GM21515 (cell line): ENCODE measurements at regions not wholly inside any gene's neighbourhood (a gene's known extent, or its start where the extent isn't known, plus 50 kb on each side); places are given as distances from the start of the nearest gene placed in this dataset.
"Not testable (repeated sequence)": the region's sequence is repeated elsewhere in the genome, so short reads cannot be mapped to it uniquely, and the experiment has no call there.

Experiments used
- ATAC-seq: cut with Tn5 transposase; IDR thresholded peaks from one replicate; pipeline ENCODE4 v1.9.1; 2021; ENCODE audit not compliant: unreplicated experiment

- ATAC-seq = no peak
Observed at GRCh38 chr1:232579958-232580941, 49.7 kb downstream of the SIPA1L2 start.

GRCh38 chr1:232579466-232579865 is 50.5 kb downstream of the SIPA1L2 start:
- no peak for ATAC-seq

- ATAC-seq = peak; percentile 72
Observed at GRCh38 chr1:232578651-232579195, 51.2 kb downstream of the SIPA1L2 start.

- ATAC-seq = no peak
Observed at GRCh38 chr1:232577772-232578171, 52.2 kb downstream of the SIPA1L2 start.

GRCh38 chr1:232576537-232576936 is 53.4 kb downstream of the SIPA1L2 start:
- no peak for ATAC-seq

- ATAC-seq = no peak
Observed at GRCh38 chr1:232575763-232576040, 54.2 kb downstream of the SIPA1L2 start.

- ATAC-seq = no peak
Observed at GRCh38 chr1:232574889-232575762, 54.8 kb downstream of the SIPA1L2 start.

- no peak for ATAC-seq
Observed at GRCh38 chr1:232574077-232574476, 55.9 kb downstream of the SIPA1L2 start.

GRCh38 chr1:232571523-232571922 is 58.4 kb downstream of the SIPA1L2 start:
- no peak for ATAC-seq

- no peak for ATAC-seq
Observed at GRCh38 chr1:232570007-232570406, 59.9 kb downstream of the SIPA1L2 start.

- not testable (repeated sequence) for ATAC-seq
Observed at GRCh38 chr1:232569554-232569921, 60.4 kb downstream of the SIPA1L2 start.

- no peak for ATAC-seq
Observed at GRCh38 chr1:232568906-232569553, 60.9 kb downstream of the SIPA1L2 start.

- no peak for ATAC-seq
Observed at GRCh38 chr1:232568331-232568852, 61.5 kb downstream of the SIPA1L2 start.

- ATAC-seq = no peak
Observed at GRCh38 chr1:232566093-232566492, 63.8 kb downstream of the SIPA1L2 start.

- no peak for ATAC-seq
Observed at GRCh38 chr1:232562855-232563510, 67.0 kb downstream of the SIPA1L2 start.

GRCh38 chr1:232561381-232561780 is 68.6 kb downstream of the SIPA1L2 start:
- no peak for ATAC-seq

- no peak for ATAC-seq
Observed at GRCh38 chr1:232560940-232561339, 69.0 kb downstream of the SIPA1L2 start.

- ATAC-seq = no peak
Observed at GRCh38 chr1:232558954-232559353, 71.0 kb downstream of the SIPA1L2 start.

GRCh38 chr1:232557502-232558191 is 72.3 kb downstream of the SIPA1L2 start:
- ATAC-seq = no peak

- ATAC-seq = no peak
Observed at GRCh38 chr1:232557096-232557495, 72.8 kb downstream of the SIPA1L2 start.
